GM21381 (cell line): ENCODE measurements at regions not wholly inside any gene's neighbourhood (a gene's known extent, or its start where the extent isn't known, plus 50 kb on each side); places are given as distances from the start of the nearest gene placed in this dataset.

Source experiments
- ATAC-seq: cut with Tn5 transposase; IDR thresholded peaks from one replicate; pipeline ENCODE4 v1.9.1; 2021; ENCODE audit warnings: mild to moderate bottlenecking, moderate library complexity; ENCODE audit not compliant: unreplicated experiment

DNA sequence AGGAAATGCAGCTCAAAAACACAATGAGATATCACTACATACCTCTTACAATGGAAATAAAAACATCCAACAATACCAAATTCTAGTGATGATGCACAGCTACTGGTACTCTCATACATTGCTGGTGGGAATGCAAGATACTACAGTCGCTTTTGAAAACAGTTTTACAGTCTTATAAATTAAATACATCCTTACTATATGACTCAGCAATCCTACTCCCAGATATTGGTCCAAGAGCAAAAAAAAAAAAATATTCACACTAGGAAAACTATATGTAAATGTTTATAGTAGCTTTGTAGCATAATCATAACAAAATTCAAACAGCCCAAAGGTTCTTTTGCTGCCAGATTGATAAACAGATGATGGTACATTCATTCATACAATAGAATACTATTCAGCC, 217.4 kb upstream of the FAM83B start:
- no peak for ATAC-seq

DNA sequence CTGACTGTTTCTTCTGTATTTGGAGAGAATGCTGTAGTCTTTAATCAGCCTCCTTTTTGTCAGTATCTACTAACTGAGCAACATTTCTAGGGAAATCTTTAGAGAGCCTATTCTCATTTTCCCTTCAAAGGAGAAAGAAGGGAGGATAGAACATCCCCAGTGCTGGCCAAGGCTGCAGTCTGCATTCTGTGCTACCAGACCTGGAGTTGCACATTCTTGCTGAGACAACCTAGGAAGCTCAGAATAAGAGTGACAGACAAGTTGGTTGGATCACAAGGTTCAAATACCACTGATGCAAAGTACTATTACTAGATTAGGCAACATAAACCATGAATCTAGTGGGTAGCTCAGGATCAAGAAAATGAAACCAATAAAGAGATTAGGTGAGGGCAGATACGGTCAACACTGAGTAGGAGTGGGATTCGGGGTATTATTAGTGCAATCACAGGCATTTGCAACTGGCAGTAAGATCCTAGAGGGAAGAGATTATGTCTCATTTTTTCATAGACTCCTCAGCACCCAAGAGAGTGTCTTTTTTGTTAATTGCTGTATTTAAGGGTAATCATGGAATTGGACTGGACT, 213.5 kb upstream of the FAM83B start:
- no peak for ATAC-seq

DNA sequence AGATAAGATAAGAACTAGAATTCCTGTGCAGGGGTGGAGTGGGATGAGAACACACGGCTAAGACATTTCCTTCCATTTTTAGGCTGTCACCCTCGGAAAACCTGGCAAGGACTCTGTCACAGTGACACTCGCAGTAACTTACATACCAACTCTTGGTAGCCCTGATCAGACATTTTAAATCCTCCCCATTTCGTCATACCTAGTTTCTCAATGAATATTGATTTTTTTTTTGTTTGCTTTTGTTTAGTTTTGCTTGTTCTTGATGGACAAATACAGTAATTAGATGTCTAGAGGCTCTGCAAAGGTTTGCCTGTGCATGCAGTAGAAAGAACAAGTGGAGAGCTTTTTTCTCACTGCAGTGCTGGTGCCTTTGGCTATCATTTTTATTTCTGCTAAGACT, 213.0 kb upstream of the FAM83B start:
- no peak for ATAC-seq

DNA sequence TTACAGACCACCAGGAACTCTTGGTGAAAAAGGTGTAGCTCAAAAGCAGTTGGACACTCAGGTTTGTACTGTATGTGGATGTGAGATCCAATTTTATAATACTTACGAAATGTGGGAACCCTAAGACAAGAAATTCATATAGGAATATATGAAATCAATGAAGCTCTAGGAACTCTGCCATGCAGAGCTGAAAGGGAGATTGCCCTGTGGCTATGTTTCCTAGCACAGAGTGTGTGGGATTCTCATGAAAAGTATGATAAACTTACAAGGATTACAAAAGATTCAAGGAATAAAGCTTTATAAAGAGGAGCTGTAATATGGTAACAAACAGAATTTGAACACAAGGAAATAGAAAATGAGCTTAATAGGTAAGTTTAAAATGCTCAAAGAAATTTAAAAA, 205.7 kb upstream of the FAM83B start:
- ATAC-seq = no peak

DNA sequence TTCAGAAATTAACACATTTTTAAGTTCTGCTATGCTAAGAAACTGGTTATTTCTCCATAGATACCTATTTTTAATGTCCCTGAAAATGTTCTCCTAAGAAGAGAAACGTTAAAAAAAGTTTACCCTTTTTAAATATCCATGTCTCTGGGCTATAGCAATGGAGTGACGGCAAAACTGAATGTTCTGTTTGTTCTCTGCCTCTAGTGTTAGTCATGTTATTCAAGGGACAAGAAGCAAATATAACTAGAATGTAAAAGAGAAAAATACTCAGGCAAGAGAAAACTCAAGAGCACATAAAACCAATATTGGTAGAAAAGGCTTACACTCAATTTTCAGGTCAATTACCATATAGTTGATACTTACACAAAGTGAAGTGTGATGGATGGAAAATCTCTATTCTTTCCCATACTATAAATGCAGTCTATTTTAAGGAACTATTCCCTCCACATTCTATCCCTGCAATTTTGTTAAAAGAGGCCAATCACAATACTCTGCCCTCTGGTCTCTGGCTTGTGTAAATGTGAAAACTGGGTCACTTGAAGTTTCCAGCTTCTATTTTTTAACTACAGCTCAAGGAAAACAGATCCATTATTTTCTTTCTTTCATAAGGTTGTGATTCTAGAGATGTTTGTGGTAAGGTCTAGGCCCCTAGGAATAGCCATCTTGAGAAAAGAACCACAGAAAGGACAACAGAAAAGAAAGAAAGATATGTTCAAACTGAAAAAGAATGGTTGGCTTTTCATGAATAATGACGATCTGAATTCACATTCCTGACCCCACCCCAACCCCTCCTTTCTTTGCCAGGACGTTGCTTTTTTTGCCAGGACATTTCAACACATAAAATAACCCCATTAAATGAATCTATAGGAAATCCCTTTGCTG, 200.3 kb upstream of the FAM83B start:
- no peak for ATAC-seq

DNA sequence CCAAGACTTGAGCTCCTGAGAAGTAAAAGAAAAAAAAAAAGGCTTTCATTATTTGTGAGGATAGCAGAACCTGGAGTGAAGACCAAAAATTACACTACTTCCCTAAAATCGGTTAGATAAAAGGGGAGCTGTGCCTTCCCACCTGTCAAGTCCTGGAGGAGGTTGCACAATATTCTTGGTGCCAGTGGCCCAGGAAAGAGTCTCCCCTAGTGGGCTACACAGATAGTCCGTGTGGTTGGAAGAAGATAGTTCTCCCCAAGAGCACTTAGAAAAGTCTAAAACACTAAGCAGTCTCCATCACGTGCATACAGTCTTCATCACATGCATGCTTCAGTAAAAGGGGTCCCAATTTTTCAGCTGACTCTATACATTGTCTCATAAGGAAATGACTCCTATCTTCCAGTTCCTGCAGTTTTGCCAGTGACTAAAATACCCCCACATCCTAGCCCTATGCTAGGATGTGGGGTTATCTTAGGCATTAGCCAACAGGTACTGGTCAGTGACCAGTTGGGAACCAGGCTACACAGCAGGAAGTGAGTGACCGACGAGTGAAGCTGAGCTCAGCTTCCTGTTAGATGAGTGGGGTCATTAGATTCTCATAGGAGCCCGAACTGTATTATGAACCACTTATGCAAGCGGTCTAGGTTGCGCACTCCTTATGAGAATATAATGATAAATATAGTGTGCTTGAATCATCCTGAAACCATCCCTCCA, 199.5 kb upstream of the FAM83B start:
- ATAC-seq = no peak

DNA sequence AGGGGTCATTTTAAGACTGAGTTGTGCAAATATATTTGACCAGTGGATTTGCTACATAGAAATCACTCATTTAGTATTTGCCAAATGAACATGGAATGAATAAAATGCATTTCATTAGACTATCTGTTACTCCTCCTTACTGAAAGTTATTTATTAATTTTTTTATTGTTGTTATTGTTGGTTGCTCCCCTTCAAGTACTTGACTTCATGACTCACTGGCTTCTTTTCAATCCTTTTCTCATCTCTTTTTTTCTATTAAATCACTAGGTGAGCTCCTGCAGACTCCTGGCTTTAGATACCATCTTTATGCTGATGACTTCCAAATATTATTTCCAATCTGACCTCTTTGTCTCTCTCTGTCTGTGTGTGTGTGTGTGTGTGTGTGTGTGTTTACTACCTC, 192.2 kb upstream of the FAM83B start:
- no peak for ATAC-seq

DNA sequence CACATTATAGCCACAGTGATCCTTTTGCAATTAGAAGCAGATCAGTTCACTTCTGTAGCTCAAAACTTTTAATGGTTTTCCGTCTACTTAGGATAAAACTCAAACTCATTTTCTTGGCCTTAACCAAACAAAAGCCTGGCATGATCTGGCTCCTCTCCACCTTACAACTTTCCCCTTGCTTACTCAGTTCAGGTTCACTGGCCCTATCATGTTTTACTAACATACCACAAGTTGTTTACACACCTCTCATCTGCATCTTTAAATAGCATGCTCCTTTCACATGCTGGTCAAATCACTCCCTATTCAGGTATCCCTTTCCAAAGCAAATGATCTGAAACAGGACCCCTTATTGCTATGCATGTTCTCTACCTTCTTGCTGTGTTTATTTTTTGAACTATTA, 191.4 kb upstream of the FAM83B start:
- ATAC-seq = no peak

DNA sequence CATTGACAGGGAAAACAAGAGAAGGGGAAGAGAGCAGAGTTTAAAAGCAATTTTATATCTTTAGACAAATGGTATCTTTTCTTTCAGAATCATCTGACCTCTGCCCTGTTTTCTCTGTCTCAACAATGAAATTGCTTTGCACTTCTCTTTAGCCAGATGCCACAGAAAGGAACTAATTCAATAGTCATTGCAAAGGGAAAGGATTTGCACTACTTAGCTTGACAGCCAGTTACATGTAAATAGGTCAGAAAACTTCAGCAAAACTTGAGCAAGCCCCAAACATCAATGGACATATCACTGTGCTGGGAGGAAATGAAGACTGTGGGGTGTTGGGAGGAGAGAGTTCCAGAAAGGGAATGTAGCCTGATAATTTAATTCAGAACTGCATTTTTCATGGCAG, 181.3 kb upstream of the FAM83B start:
- no peak for ATAC-seq

DNA sequence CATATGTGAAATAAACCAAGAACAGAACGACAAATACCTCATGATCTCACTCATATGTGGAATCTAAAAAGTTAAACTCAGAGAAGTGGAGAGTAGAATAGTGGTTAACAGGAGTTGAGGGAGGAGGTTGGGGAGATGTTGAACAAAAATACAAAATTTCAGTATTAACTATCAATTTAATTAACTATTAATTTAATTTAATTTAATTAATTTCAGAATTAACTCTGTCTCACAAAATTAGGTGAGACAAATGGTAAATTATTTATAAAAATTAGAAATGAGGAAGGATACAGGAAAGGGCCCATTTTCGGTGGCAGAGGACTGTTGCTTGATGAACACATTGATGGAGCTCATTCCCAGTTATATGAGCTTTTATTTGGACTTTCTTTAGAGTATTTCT, 166.0 kb upstream of the FAM83B start:
- no peak for ATAC-seq

DNA sequence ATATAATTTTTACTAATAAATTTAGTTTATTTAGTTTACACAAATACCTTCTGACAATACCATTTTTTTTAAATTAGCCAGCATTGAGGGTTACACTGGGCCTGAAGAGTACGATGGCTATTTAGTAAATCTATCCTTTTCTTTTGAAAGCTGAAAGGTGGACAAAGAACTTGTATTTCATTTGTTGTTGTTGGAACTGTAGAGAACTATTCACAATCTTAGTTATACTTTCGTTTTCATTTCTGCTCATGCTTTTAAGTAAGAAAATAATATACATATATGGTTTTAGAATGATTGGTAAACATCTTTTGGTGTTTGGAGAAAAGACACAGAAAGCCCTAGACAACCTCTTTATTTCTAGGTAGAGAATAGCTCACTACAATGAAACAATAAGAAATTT, 165.3 kb upstream of the FAM83B start:
- ATAC-seq = no peak

DNA sequence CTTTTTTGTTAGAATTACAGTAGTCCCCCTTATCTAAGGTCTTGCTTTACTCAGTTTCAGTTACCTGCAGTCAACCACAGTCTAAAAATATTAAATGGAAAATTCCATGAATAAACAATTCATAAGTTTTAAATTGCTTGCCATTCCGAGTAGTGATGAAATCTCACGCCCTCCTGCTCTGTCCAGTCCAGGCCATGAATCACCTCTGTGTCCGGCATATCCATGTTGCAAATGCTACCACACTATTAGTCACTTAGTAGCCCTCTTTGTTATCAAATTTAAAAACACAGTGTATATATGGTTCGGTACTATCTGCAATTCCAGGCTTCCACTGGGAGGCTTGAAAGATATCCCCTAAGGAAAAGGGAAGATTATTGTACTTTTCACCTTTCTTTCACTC, 164.6 kb upstream of the FAM83B start:
- ATAC-seq = no peak

DNA sequence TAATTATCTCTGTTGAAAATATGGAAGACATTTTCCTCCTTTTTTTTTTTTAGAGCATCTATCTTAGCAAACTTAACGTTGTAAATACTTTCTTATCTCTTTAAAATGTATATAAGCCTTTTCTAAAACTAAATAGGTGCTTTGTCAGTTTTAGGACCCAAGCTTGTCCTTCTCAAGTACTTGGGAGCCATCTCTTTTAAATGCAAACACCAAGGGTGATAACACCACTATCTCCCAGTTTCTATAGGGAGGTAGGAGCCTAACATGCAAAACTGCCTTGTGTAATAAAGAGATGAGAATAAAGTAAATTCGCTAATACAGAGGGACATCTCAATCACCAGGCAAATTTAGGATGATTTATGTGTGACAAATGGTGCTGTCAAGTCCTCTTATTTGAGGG, 157.0 kb upstream of the FAM83B start:
- no peak for ATAC-seq

DNA sequence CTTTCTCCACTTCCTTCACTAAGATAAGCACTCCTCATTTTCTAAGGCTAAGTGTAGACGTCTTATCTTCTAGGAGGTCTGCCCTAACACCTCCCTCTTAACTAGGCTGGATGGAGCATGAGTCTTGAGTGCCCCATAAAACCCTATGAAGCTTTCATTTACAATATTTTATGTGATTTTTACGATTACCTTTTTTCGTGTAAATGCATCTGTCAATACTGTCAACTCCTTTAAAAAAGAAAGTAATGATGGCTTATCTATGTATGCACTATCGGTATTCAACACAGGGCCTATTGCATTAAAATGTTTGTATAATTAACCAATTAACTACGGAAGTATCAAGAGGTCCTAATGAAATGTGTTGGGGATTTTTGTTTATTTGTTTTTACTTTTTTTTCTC, 156.0 kb upstream of the FAM83B start:
- ATAC-seq = no peak

DNA sequence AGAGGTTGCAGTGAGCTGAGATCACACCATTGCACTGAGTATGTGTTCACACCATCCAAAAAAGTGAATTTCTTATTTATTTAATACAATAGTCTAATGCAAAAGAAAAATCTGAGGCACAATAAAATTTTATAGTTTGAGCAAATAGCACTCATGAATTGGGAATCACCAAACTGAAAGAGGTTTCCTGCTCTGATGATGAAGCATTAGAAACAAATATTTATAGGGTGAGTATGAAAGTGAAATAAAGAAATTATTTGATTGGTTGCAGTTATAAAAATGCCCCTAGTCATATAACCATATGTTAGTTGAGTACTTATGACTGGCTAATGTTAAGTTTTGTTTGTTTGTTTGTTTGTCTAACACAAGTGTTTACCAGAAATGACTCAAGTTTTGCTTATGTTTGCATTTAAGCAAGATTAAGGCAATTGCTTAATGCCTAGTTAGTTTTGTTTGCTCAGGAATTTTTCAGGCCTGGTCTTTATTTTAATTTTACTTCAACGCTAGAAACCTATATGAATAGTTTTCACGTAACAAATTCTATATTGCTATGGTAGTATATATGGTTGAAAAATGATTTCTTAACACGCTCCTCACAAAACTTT, 151.5 kb upstream of the FAM83B start:
- no peak for ATAC-seq

DNA sequence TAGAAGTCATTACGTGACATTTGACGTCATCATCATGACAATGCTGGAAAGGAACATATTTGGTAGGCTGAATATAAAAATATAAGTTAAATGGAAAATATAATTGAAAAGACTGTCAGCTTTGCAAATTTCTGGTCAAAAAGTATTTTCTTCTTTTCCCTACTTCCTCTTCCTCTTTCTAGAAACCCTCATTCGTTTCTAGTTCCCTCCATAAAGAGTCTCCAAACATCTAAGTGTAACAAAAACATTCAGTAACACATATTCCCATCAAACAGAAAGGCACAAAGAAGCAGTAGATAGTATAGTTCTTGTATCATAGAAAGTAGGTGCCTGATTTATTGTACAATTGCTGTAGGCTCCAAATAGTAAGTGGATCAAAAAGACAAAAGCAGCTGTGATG, 150.8 kb upstream of the FAM83B start:
- ATAC-seq = no peak

DNA sequence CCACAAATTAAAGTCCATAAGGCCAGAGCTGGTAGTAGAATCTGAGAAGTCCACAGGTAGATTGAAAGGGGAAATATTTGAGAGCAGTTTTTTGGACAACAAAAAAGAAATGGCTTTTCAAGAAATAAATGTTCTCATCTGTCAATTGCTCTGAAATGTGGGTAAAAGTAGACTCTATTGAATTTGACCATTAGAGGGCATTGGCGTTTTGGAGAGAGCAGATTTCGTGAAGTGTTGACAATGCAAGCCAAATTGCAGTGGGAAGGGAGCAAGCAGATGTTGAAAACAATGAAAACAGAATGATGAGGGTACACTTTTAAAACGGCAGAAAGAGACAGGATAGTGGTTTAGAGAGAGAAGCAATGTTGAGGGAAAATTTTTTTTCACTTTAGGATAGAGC, 149.1 kb upstream of the FAM83B start:
- ATAC-seq = no peak

DNA sequence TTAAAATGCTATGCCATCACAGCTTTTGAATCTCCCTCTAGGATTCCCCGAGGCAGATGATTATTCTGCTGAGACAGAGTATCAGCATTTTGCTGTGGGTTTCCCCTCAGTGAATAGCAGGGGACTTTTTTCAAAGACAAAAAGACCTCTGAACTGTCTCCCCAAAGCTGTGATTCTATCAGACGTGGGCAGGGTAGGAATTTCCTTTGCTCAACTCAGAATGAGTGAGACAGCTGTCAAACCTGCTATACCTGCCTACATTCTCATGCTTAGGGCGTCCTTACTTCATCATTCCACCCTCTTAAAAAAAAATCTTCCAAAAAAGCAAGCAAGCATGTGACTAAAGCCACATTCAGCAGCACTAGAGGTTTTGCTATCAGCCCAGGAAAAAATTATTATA, 147.6 kb upstream of the FAM83B start:
- no peak for ATAC-seq

DNA sequence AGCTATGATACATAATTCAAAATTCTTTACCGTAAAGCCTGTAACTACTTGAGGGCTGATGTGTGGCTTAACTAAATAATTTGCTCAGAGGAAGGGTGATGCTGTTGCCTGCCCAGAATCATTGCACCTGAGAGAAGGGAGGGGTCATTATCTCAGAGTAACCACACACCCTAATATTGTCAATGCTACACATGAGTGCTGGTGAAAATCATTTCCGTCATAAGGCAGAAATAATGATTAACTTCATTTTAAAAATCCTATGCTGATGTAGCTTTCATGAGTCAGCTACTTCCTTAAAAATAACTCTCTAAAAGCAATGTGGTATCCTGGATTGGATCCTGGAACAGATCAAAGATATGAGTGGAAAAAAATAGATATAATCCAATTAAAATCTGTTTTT, 146.4 kb upstream of the FAM83B start:
- no peak for ATAC-seq

DNA sequence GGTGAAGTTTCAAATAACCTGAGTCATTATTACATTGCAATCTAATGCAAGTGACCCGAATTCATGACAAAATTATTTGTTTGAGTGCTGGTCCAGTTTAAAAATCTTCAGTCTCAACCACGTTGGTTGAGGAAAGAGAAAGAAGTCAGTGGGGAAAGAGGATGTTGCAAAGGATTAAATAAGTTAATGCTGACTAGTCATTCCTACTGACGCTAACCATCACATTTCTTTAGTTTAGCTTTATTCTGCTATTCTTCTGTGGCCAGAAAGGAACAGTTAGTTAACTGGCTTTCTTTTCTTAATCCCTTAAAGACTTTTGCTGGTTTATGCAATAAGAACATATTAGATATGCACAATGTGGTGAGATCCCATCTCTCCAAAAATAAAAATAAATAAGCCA, 143.8 kb upstream of the FAM83B start:
- no peak for ATAC-seq

DNA sequence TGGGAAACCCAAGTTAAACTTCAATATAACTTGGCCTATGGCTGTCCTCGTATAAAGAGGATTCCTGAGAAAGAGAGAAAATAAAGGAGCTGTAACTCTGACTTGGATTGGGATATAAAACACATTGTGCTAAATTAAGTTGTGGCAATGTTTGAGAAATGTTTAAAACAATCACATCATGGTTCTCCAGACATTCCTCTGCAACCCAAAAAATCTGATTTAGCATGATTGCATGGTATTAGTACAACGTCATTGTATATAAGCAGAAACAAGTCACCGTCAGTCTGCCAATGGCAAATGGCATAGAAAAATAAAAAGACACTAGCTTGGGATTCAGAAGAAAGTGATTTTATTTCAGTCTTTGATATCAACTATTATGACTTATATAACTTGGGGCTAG, 140.2 kb upstream of the FAM83B start:
- no peak for ATAC-seq
